ENCODE measurements at regions not wholly inside any gene's neighbourhood (a gene's known extent, or its start where the extent isn't known, plus 50 kb on each side); places are given as distances from the start of the nearest gene placed in this dataset.

- DNase-seq (ENCODE audit: extremely low read depth, low read depth): no peak
- no peak overlapping the region for H3K4me3 ChIP-seq (replicated peaks; ENCODE audit: low read depth, low read length)
- TF ChIP-seq CTCF (IDR thresholded peaks at IDR 0.05; ENCODE audit: low read depth, low read length, missing control alignments): no peak
Measured at GRCh38 chr16:79926451-79927205, 326.1 kb upstream of the MAF start.

- TF ChIP-seq CTCF (IDR thresholded peaks at IDR 0.05; ENCODE audit: low read depth, low read length, missing control alignments): no peak
- H3K4me3 ChIP-seq (replicated peaks; ENCODE audit: low read depth, low read length): no peak overlapping the region
- DNase-seq (ENCODE audit: extremely low read depth, low read depth): no peak
Measured at GRCh38 chr16:79923431-79923830, 322.9 kb upstream of the MAF start.

GRCh38 chr16:79920685-79921084 is 320.1 kb upstream of the MAF start:
- TF ChIP-seq CTCF (IDR thresholded peaks at IDR 0.05; ENCODE audit: low read depth, low read length, missing control alignments): no peak
- no peak for DNase-seq (ENCODE audit: extremely low read depth, low read depth)
- no peak overlapping the region for H3K4me3 ChIP-seq (replicated peaks; ENCODE audit: low read depth, low read length)

- no peak overlapping the region for H3K4me3 ChIP-seq (replicated peaks; ENCODE audit: low read depth, low read length)
- DNase-seq (ENCODE audit: extremely low read depth, low read depth): no peak
- TF ChIP-seq CTCF (IDR thresholded peaks at IDR 0.05; ENCODE audit: low read depth, low read length, missing control alignments): no peak
Measured at GRCh38 chr16:79918916-79919315, 318.4 kb upstream of the MAF start.

GRCh38 chr16:79915761-79916160 is 315.2 kb upstream of the MAF start:
- no peak for TF ChIP-seq CTCF (IDR thresholded peaks at IDR 0.05; ENCODE audit: low read depth, low read length, missing control alignments)
- DNase-seq (ENCODE audit: extremely low read depth, low read depth): no peak
- H3K4me3 ChIP-seq (replicated peaks; ENCODE audit: low read depth, low read length): no peak overlapping the region

- no peak for TF ChIP-seq CTCF (IDR thresholded peaks at IDR 0.05; ENCODE audit: low read depth, low read length, missing control alignments)
- no peak for DNase-seq (ENCODE audit: extremely low read depth, low read depth)
- no peak overlapping the region for H3K4me3 ChIP-seq (replicated peaks; ENCODE audit: low read depth, low read length)
Measured at GRCh38 chr16:79914961-79915720, 314.6 kb upstream of the MAF start.
